ENCODE measurements at regions not wholly inside any gene's neighbourhood (a gene's known extent, or its start where the extent isn't known, plus 50 kb on each side); places are given as distances from the start of the nearest gene placed in this dataset.

DNA sequence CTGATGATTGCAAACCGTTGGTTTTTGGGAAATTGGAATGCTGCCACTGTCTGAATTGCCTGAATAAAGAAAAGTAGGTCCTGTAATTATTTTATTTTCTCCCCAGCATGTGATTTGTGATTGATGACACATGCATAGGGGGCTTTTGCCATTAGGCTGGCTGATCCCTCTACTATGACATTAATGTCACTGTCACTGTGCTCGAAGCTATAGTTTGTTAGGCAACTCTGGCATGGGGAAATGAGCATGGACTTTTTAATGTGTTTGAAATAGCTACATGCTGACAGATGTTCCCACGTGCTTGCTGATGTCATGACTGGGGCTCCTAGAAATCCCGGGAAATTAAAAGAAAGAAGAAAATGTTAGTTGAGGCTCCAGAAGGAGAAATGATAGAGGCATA, 99.1 kb downstream of the HRH4 start:
- TF ChIP-seq, protein P1, sequence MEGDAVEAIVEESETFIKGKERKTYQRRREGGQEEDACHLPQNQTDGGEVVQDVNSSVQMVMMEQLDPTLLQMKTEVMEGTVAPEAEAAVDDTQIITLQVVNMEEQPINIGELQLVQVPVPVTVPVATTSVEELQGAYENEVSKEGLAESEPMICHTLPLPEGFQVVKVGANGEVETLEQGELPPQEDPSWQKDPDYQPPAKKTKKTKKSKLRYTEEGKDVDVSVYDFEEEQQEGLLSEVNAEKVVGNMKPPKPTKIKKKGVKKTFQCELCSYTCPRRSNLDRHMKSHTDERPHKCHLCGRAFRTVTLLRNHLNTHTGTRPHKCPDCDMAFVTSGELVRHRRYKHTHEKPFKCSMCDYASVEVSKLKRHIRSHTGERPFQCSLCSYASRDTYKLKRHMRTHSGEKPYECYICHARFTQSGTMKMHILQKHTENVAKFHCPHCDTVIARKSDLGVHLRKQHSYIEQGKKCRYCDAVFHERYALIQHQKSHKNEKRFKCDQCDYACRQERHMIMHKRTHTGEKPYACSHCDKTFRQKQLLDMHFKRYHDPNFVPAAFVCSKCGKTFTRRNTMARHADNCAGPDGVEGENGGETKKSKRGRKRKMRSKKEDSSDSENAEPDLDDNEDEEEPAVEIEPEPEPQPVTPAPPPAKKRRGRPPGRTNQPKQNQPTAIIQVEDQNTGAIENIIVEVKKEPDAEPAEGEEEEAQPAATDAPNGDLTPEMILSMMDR (IDR thresholded peaks at IDR 0.05), result no peak
- TF ChIP-seq, protein P2, sequence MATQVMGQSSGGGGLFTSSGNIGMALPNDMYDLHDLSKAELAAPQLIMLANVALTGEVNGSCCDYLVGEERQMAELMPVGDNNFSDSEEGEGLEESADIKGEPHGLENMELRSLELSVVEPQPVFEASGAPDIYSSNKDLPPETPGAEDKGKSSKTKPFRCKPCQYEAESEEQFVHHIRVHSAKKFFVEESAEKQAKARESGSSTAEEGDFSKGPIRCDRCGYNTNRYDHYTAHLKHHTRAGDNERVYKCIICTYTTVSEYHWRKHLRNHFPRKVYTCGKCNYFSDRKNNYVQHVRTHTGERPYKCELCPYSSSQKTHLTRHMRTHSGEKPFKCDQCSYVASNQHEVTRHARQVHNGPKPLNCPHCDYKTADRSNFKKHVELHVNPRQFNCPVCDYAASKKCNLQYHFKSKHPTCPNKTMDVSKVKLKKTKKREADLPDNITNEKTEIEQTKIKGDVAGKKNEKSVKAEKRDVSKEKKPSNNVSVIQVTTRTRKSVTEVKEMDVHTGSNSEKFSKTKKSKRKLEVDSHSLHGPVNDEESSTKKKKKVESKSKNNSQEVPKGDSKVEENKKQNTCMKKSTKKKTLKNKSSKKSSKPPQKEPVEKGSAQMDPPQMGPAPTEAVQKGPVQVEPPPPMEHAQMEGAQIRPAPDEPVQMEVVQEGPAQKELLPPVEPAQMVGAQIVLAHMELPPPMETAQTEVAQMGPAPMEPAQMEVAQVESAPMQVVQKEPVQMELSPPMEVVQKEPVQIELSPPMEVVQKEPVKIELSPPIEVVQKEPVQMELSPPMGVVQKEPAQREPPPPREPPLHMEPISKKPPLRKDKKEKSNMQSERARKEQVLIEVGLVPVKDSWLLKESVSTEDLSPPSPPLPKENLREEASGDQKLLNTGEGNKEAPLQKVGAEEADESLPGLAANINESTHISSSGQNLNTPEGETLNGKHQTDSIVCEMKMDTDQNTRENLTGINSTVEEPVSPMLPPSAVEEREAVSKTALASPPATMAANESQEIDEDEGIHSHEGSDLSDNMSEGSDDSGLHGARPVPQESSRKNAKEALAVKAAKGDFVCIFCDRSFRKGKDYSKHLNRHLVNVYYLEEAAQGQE (IDR thresholded peaks at IDR 0.05; ENCODE audit: insufficient read depth in 1 of 2, low read depth in 2 of 2, low read length in 1 of 2), result no peak
